ENCODE measurements at regions not wholly inside any gene's neighbourhood (a gene's known extent, or its start where the extent isn't known, plus 50 kb on each side); places are given as distances from the start of the nearest gene placed in this dataset.

GRCh38 chr16:50945171-50945570, 203.3 kb downstream of the CYLD start:
- TF ChIP-seq ZFX (IDR thresholded peaks at IDR 0.05; ENCODE audit: borderline replicate concordance) (no peak), CTCF (IDR thresholded peaks at IDR 0.05) (no peak)

GRCh38 chr16:50944436-50944835, 202.6 kb downstream of the CYLD start:
- no peak for TF ChIP-seq CTCF (IDR thresholded peaks at IDR 0.05)
- no peak for TF ChIP-seq ZFX (IDR thresholded peaks at IDR 0.05; ENCODE audit: borderline replicate concordance)
- H3K27ac ChIP-seq: no peak overlapping the region

More at GRCh38 chr16:50945171-50945570, 203.3 kb downstream of the CYLD start:
- no peak overlapping the region for H3K27ac ChIP-seq

GRCh38 chr16:50944033-50944432, 202.1 kb downstream of the CYLD start:
- no peak overlapping the region for H3K27ac ChIP-seq
- TF ChIP-seq CTCF (IDR thresholded peaks at IDR 0.05) (no peak), ZFX (IDR thresholded peaks at IDR 0.05; ENCODE audit: borderline replicate concordance) (no peak)

GRCh38 chr16:50942143-50942542, 200.3 kb downstream of the CYLD start:
- TF ChIP-seq CTCF (IDR thresholded peaks at IDR 0.05) (no peak), ZFX (IDR thresholded peaks at IDR 0.05; ENCODE audit: borderline replicate concordance) (no peak)
- H3K27ac ChIP-seq: no peak overlapping the region

GRCh38 chr16:50941681-50942080, 199.8 kb downstream of the CYLD start:
- no peak overlapping the region for H3K27ac ChIP-seq
- TF ChIP-seq ZFX (IDR thresholded peaks at IDR 0.05; ENCODE audit: borderline replicate concordance) (no peak), CTCF (IDR thresholded peaks at IDR 0.05) (no peak)

GRCh38 chr16:50940275-50940854, 198.5 kb downstream of the CYLD start:
- TF ChIP-seq CTCF (IDR thresholded peaks at IDR 0.05): no peak
- no peak for TF ChIP-seq ZFX (IDR thresholded peaks at IDR 0.05; ENCODE audit: borderline replicate concordance)
- H3K27ac ChIP-seq: no peak overlapping the region

- TF ChIP-seq CTCF (IDR thresholded peaks at IDR 0.05) (no peak), ZFX (IDR thresholded peaks at IDR 0.05; ENCODE audit: borderline replicate concordance) (no peak)
- no peak overlapping the region for H3K27ac ChIP-seq
Observed at GRCh38 chr16:50939356-50939755, 197.5 kb downstream of the CYLD start.
